ENCODE measurements at regions not wholly inside any gene's neighbourhood (a gene's known extent, or its start where the extent isn't known, plus 50 kb on each side); places are given as distances from the start of the nearest gene placed in this dataset.

GRCh38 chr9:86846656-86847055 lies 100.7 kb downstream of the GAS1 start:
- H3K4me3 ChIP-seq (ENCODE audit: low read depth, low read length): no peak overlapping the region

GRCh38 chr9:86843206-86843605 lies 104.1 kb downstream of the GAS1 start:
- H3K4me3 ChIP-seq (ENCODE audit: low read depth, low read length): no peak overlapping the region
- TF ChIP-seq CTCF (IDR thresholded peaks at IDR 0.05; ENCODE audit: low read depth, low read length): no peak

More at GRCh38 chr9:86846656-86847055, 100.7 kb downstream of the GAS1 start:
- TF ChIP-seq CTCF (IDR thresholded peaks at IDR 0.05; ENCODE audit: low read depth, low read length): no peak

- no peak for TF ChIP-seq CTCF (IDR thresholded peaks at IDR 0.05; ENCODE audit: low read depth, low read length)
- H3K4me3 ChIP-seq (ENCODE audit: low read depth, low read length): no peak overlapping the region
Observed at GRCh38 chr9:86842573-86842972, 104.7 kb downstream of the GAS1 start.

GRCh38 chr9:86839522-86839921 lies 107.8 kb downstream of the GAS1 start:
- no peak overlapping the region for H3K4me3 ChIP-seq (ENCODE audit: low read depth, low read length)
- TF ChIP-seq CTCF (IDR thresholded peaks at IDR 0.05; ENCODE audit: low read depth, low read length): no peak

GRCh38 chr9:86838519-86839497 lies 108.5 kb downstream of the GAS1 start:
- no peak overlapping the region for H3K4me3 ChIP-seq (ENCODE audit: low read depth, low read length)
- TF ChIP-seq CTCF (IDR thresholded peaks at IDR 0.05; ENCODE audit: low read depth, low read length): no peak

GRCh38 chr9:86837345-86837744 lies 110.0 kb downstream of the GAS1 start:
- TF ChIP-seq CTCF (IDR thresholded peaks at IDR 0.05; ENCODE audit: low read depth, low read length): no peak
- H3K4me3 ChIP-seq (ENCODE audit: low read depth, low read length): no peak overlapping the region

- no peak for TF ChIP-seq CTCF (IDR thresholded peaks at IDR 0.05; ENCODE audit: low read depth, low read length)
- no peak overlapping the region for H3K4me3 ChIP-seq (ENCODE audit: low read depth, low read length)
Observed at GRCh38 chr9:86836797-86837196, 110.5 kb downstream of the GAS1 start.

All from WI38 (cell line).